ENCODE measurements at regions not wholly inside any gene's neighbourhood (a gene's known extent, or its start where the extent isn't known, plus 50 kb on each side); places are given as distances from the start of the nearest gene placed in this dataset.

- H3K23me2 ChIP-seq (ENCODE audit: insufficient read length, low read depth, low read length, poor library complexity, severe bottlenecking) = no peaks in the 10 kb centered on the region
- TF ChIP-seq CTCF (conservative IDR thresholded peaks at IDR 0.05) = no peak
Measured at GRCh38 chr18:60663060-60663989, 290.8 kb upstream of the MC4R start.

More at GRCh38 chr18:60663060-60663989, 290.8 kb upstream of the MC4R start:
- no CpG with 5 or more reads among the region's 38 CpGs for WGBS (ENCODE audit: extremely low coverage, insufficient read length, low lambda C conversion rate)
- Histone ChIP-seq H2BK120ac (ENCODE audit: low read depth, low read length, poor library complexity, severe bottlenecking) (no peak overlapping the region), H3K4me2 (ENCODE audit: insufficient read depth, insufficient read length, low read length) (no peak overlapping the region), H3K56ac (ENCODE audit: insufficient read length, low read depth, low read length) (no peak overlapping the region), H3K4me1 (ENCODE audit: insufficient read depth, low read length) (no peaks in the 10 kb centered on the region), H3K4ac (ENCODE audit: low read depth, low read length) (no peak overlapping the region), H3K14ac (ENCODE audit: insufficient read depth, low read length) (no peak overlapping the region), H3K27me3 (ENCODE audit: insufficient read depth, low read length) (no peaks in the 10 kb centered on the region), H3K79me2 (ENCODE audit: insufficient read depth, low read length) (no peaks in the 10 kb centered on the region), H2AFZ (ENCODE audit: low read length) (no peak overlapping the region), H2BK15ac (ENCODE audit: low read depth, low read length) (no peak overlapping the region), H3T11ph (ENCODE audit: low read length) (no peak overlapping the region), H3K9ac (ENCODE audit: extremely low read depth, insufficient read length, low read length) (no peak overlapping the region), H4K5ac (ENCODE audit: insufficient read length, low read depth, low read length) (no peak overlapping the region), H2BK12ac (ENCODE audit: insufficient read length, low read depth, low read length) (no peak overlapping the region), H3K23ac (ENCODE audit: insufficient read length, low read depth, low read length) (no peak overlapping the region), H4K20me1 (ENCODE audit: control insufficient read depth, insufficient read depth, insufficient read length) (no peaks in the 10 kb centered on the region), H3K18ac (ENCODE audit: insufficient read length, low read depth, low read length) (no peak overlapping the region), H4K8ac (replicated peaks; ENCODE audit: insufficient read length, low read depth, low read length) (no peak overlapping the region), H3K79me1 (ENCODE audit: insufficient read depth, low read depth, low read length, poor library complexity, severe bottlenecking) (no peaks in the 10 kb centered on the region), H2AK5ac (ENCODE audit: insufficient read length, low read length) (no peak overlapping the region), H2BK20ac (ENCODE audit: low read depth, low read length, poor library complexity, severe bottlenecking) (no peak overlapping the region), H3K9me3 (ENCODE audit: control insufficient read depth, low read depth, low read length) (no peaks in the 10 kb centered on the region), H4K91ac (ENCODE audit: insufficient read length, low read depth, low read length) (no peak overlapping the region), H3K27ac (ENCODE audit: insufficient read length, low read depth, low read length) (no peak overlapping the region), H2BK5ac (ENCODE audit: insufficient read length, low read length) (no peak overlapping the region)
- DNase-seq = no peak
- Mint-ChIP-seq H3K27ac (no peak overlapping the region), H3K27me3 (ENCODE audit: low read depth) (no peaks in the 10 kb centered on the region; the same call in 1 of the 2 replicates), H3K36me3 (ENCODE audit: insufficient read depth in 1 of 3, low read depth in 3 of 3) (no peaks in the 10 kb centered on the region), H3K4me1 (peaks cover 0 to 3% of the 10 kb centered on the region in 2 experiments; a peak in 1 of 4 replicates), H3K4me3 (no peak overlapping the region), H3K9me3 (no peaks in the 10 kb centered on the region)
